Left ventricle myocardium superior (tissue), 1 donor: ENCODE measurements at regions not wholly inside any gene's neighbourhood (a gene's known extent, or its start where the extent isn't known, plus 50 kb on each side); places are given as distances from the start of the nearest gene placed in this dataset.

Experiments used
- ATAC-seq: fragments of 200-7000 bp; cut with Tn5 transposase; one replicate; pipeline ENCODE4 v1.9.1; 2020; ENCODE audit warnings: mild to moderate bottlenecking, moderate library complexity
- DNase-seq: peaks from one replicate; pipeline ENCODE4 v3.0.0-alpha.2; 2020
- intact Hi-C: fragments of 100-400 bp; cut with micrococcal nuclease; formaldehyde crosslinking; loops from one replicate; pipeline ENCODE4 v1.11.0; 2022
- donor health status: DM: no; HTN: yes; CAD: no; lungs with severe emphysema.

DNA sequence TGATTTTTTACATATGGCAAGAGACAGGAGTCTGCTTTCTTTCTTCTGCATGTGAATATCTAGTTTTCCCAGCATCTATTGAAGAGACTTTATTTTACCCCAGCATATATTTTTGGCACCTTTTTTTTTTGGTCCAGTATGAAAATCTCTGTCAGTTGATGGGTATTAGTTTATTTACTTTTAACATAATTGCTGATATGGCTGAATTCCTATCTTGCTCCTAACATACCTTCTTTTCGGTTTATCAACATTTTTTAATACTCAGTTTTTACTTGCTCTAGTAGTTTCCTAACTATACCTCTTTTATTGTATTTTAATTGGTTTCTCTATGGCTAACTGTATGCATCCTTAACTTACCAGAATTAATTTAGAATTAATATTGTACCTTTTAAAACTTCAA, 77.5 kb upstream of the PDE7B start:
- intact Hi-C loops = no loop called here
- no peak for ATAC-seq
- DNase-seq = no peak

DNA sequence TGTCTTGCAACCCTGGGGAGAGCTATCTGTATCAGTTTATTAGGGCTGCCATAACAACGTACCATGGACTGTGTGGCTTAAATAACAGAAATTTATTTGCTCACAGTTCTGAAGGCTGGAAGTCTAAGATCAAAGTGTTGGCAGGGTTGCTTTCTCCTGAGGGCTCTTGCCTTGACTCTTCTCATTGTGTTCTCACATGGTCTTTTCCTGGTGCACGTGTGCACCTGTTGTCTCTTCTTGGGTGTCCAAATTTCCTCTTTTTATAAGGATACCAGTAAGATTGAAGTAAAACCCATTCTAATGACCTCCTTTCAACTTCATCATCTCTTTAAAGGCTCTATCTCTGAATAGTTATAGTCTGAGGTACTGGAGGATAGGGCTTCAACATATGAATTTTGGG, 72.3 kb upstream of the PDE7B start:
- ATAC-seq (no peak), DNase-seq (no peak)
- intact Hi-C loops = no loop called here

GRCh38 chr6:135780326-135780725, 71.2 kb upstream of the PDE7B start:
- DNase-seq = no peak
- no peak for ATAC-seq
- intact Hi-C loops = no loop called here

GRCh38 chr6:135782546-135782945, 69.0 kb upstream of the PDE7B start:
- DNase-seq (no peak), ATAC-seq (no peak)
- intact Hi-C loops = no loop called here

DNA sequence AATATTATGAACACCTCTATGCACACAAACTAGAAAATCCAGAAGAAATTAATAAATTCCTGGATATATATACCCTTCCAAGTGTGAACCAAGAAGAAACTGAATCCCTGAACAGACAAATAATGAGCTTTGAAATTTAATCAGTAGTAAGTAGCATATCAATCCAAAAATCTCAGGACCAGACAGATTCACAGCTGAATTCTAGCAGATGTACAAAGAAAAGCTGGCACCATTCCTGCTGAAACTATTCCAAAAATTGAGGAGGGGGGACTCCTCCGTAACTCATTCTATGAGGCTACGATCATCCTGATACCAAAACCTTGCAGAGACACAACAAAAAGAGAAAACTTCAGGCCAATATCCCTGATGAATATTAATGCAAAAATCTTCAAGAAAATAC, 67.0 kb upstream of the PDE7B start:
- intact Hi-C loops = no loop called here
- ATAC-seq (no peak), DNase-seq (no peak)

- intact Hi-C loops = no loop called here
- no peak for ATAC-seq
Observed at GRCh38 chr6:135789375-135790050, 62.0 kb upstream of the PDE7B start.

GRCh38 chr6:135791441-135791840, 60.1 kb upstream of the PDE7B start:
- no peak for ATAC-seq
- intact Hi-C loops = no loop called here

More at GRCh38 chr6:135789375-135790050, 62.0 kb upstream of the PDE7B start:
- DNase-seq = no peak

GRCh38 chr6:135796643-135797305, 54.7 kb upstream of the PDE7B start:
- ATAC-seq (no peak), DNase-seq (no peak)
- intact Hi-C loops = no loop called here

More at GRCh38 chr6:135791441-135791840, 60.1 kb upstream of the PDE7B start:
- DNase-seq = no peak

GRCh38 chr6:135797361-135797760, 54.1 kb upstream of the PDE7B start:
- intact Hi-C loops = no loop called here
- ATAC-seq (no peak), DNase-seq (no peak)

DNA sequence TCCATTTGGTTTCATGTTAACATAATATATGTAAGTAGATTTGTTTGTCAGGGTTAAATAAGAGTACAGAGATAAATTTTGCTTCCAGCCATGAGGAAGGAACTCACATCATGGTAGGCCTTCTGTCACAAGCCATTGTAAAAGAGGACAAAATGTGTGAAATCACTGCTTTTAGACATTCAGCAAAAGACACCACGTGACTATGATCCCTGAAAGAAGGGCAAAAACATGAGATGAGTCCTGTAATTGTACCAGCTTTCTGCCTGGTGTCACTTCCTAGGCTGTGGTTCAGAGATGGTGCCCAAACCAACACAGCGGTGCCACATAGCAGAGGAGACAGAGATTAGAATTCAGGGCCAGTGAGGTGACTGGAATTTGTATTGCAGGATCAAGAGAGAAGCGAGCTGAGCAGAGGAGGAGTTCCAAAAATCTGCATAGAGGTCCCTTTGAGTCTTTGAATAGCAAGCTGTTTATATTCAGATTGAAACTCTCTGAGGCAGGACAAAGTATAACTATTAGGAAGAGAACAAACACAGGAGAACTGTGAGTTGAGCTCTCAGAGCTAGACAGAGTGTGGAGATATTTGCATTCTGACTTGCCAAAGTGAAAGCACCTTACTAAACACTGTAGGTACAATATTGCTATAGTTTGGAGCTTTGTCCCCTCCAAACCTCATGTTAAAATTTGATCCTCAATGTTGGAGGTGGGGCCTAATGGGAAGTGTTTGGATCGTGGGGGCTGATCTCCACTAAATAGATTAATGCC, 52.6 kb upstream of the PDE7B start:
- intact Hi-C loops = no loop called here
- ATAC-seq (no peak), DNase-seq (no peak)
